Mesendoderm (in vitro differentiated cells): ENCODE measurements at regions not wholly inside any gene's neighbourhood (a gene's known extent, or its start where the extent isn't known, plus 50 kb on each side); places are given as distances from the start of the nearest gene placed in this dataset.
A peak's percentile ranks its signal among the peaks of the same experiment; 100 is the strongest.

ENCODE experiments used
- DNase-seq: peaks from one replicate; pipeline ENCODE4 v3.0.0; 2013
- H2AK5ac ChIP-seq: 2 replicates; pipeline ENCODE4 v1.6.1; 2013; ENCODE audit warnings: low read length, inconsistent platforms
- H2BK120ac ChIP-seq: 2 replicates; pipeline ENCODE4 v1.6.1; 2013; ENCODE audit warnings: low read depth, mild to moderate bottlenecking, low read length, moderate library complexity, mixed read lengths
- H2BK15ac ChIP-seq: replicated peaks from 2 replicates; pipeline ENCODE4 v1.6.1; 2013; ENCODE audit warnings: low read depth, mild to moderate bottlenecking, moderate library complexity
- H2BK5ac ChIP-seq: 2 replicates; pipeline ENCODE4 v1.6.1; 2013; ENCODE audit warnings: low read length, inconsistent platforms
- H3K18ac ChIP-seq: 2 replicates; pipeline ENCODE4 v1.6.1; 2013; ENCODE audit warnings: mild to moderate bottlenecking, low read length, mixed read lengths
- H3K23ac ChIP-seq: one replicate; pipeline ENCODE4 v1.6.1; 2013; ENCODE audit warnings: low read length
- H3K27ac ChIP-seq: 2 replicates; pipeline ENCODE4 v1.5.1; 2013; ENCODE audit warnings: low read depth, mild to moderate bottlenecking, inconsistent platforms, low read length, moderate library complexity
- H3K27me3 ChIP-seq: 2 replicates; pipeline ENCODE4 v1.6.1; 2013; ENCODE audit warnings: low read length, control low read depth, mild to moderate bottlenecking, inconsistent platforms; ENCODE audit not compliant: insufficient read depth, poor library complexity
- H3K36me3 ChIP-seq: 2 replicates; pipeline ENCODE4 v1.6.1; 2013; ENCODE audit warnings: low read length, inconsistent platforms; ENCODE audit not compliant: control insufficient read depth, insufficient read depth
- H3K4ac ChIP-seq: one replicate; pipeline ENCODE4 v1.6.1; 2013; ENCODE audit warnings: low read depth, mild to moderate bottlenecking, low read length, moderate library complexity
- H3K4me1 ChIP-seq: 2 replicates; pipeline ENCODE4 v1.6.1; 2013; ENCODE audit warnings: low read depth, low read length, inconsistent platforms; ENCODE audit not compliant: control insufficient read depth
- H3K4me2 ChIP-seq: 2 replicates; pipeline ENCODE4 v1.6.1; 2013; ENCODE audit warnings: low read length
- H3K4me3 ChIP-seq: 2 replicates; pipeline ENCODE4 v1.5.1; 2013; ENCODE audit warnings: mild to moderate bottlenecking, low read length
- H3K56ac ChIP-seq: one replicate; pipeline ENCODE4 v1.6.1; 2013; ENCODE audit warnings: low read length
- H3K79me1 ChIP-seq: 2 replicates; pipeline ENCODE4 v1.6.1; 2013; ENCODE audit warnings: low read length, inconsistent platforms
- H3K79me2 ChIP-seq: 2 replicates; pipeline ENCODE4 v1.6.1; 2013; ENCODE audit warnings: mild to moderate bottlenecking, low read length; ENCODE audit not compliant: control insufficient read depth, insufficient read depth
- H3K9ac ChIP-seq: 2 replicates; pipeline ENCODE4 v1.6.1; 2013; ENCODE audit warnings: low read length, inconsistent platforms
- H4K5ac ChIP-seq: one replicate; pipeline ENCODE4 v1.6.1; 2013; ENCODE audit warnings: low read length
- H4K8ac ChIP-seq: one replicate; pipeline ENCODE4 v1.6.1; 2013; ENCODE audit warnings: low read depth, mild to moderate bottlenecking, control low read depth, low read length, moderate library complexity
- WGBS: extraction: QIAGEN DNeasy Blood & Tissue Kit; methylation state at CpG from one replicate; pipeline ENCODE4 v1.1.7; 2013; ENCODE audit warnings: low lambda C conversion rate, missing lambda C conversion rate; ENCODE audit not compliant: insufficient coverage; ENCODE audit errors: extremely low coverage; 5-methylcytosine and 5-hydroxymethylcytosine counted together

DNA sequence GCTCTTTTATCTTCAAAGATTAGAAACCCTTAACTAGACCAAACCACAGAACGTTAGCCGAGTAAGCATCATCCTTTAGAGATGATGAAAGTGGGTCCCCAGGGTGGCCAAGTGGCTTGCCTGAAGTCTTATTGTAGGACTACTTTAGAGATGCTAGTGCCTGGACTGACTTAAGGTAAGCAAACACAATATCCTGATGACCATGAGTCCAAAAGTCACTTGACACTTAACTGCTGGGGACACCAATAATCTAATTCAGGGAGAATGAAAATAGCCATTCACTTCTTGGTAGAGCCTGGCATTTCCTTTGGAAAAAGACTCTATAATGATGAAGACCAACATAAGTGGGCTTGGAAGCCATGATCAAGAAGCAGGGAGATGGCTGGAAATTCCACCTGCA lies 225.3 kb upstream of the IRF2BP2 start:
- H3K23ac ChIP-seq: no peak overlapping the region
- H3K56ac ChIP-seq: no peak overlapping the region
- no peak overlapping the region for H2AK5ac ChIP-seq
- WGBS: no CpG with 5 or more reads among the region's 2 CpGs
- H2BK5ac ChIP-seq: no peak overlapping the region
- no peak overlapping the region for H4K5ac ChIP-seq
- no peak overlapping the region for H3K4me3 ChIP-seq
- no peaks in the 10 kb centered on the region for H3K4me1 ChIP-seq
- H3K36me3 ChIP-seq: no peaks in the 10 kb centered on the region
- no peak overlapping the region for H2BK120ac ChIP-seq
- no peak overlapping the region for H3K4me2 ChIP-seq
- no peak overlapping the region for H3K4ac ChIP-seq
- no peak overlapping the region for H3K27ac ChIP-seq
- H3K9ac ChIP-seq: no peak overlapping the region
- no peaks in the 10 kb centered on the region for H3K27me3 ChIP-seq
- no peak overlapping the region for H4K8ac ChIP-seq
- no peak for DNase-seq
- H3K79me2 ChIP-seq: no peaks in the 10 kb centered on the region
- no peak overlapping the region for H3K18ac ChIP-seq
- no peak overlapping the region for H2BK15ac ChIP-seq
- no peaks in the 10 kb centered on the region for H3K79me1 ChIP-seq

DNA sequence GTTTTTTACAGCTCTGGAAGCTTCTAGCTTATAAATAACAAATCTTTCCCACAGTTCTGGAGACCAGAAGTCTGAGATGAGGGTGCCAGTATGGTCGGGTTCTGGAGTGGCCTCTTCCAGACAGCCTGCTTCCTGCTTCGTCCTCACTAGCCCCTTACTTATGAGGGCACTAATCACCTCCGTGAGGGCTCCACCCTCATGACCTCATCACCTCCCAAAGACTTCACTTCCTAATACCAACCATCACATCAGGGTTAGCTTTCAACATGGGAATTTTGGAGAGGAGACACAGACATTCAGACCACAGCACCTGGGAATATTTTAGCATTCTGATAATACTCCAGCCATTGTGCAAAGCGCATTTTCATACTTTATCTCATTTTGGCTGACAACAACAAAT lies 223.7 kb upstream of the IRF2BP2 start:
- Histone ChIP-seq H3K18ac (no peak overlapping the region), H3K4me2 (no peak overlapping the region), H2AK5ac (no peak overlapping the region), H2BK15ac (no peak overlapping the region), H3K79me1 (no peaks in the 10 kb centered on the region), H2BK5ac (no peak overlapping the region), H4K8ac (no peak overlapping the region), H2BK120ac (no peak overlapping the region), H3K27me3 (no peaks in the 10 kb centered on the region), H3K56ac (no peak overlapping the region), H3K9ac (no peak overlapping the region), H4K5ac (no peak overlapping the region), H3K4ac (no peak overlapping the region), H3K4me3 (no peak overlapping the region), H3K4me1 (no peaks in the 10 kb centered on the region), H3K79me2 (no peaks in the 10 kb centered on the region), H3K23ac (no peak overlapping the region), H3K36me3 (no peaks in the 10 kb centered on the region), H3K27ac (no peak overlapping the region)
- no CpG with 5 or more reads among the region's 4 CpGs for WGBS
- no peak for DNase-seq

DNA sequence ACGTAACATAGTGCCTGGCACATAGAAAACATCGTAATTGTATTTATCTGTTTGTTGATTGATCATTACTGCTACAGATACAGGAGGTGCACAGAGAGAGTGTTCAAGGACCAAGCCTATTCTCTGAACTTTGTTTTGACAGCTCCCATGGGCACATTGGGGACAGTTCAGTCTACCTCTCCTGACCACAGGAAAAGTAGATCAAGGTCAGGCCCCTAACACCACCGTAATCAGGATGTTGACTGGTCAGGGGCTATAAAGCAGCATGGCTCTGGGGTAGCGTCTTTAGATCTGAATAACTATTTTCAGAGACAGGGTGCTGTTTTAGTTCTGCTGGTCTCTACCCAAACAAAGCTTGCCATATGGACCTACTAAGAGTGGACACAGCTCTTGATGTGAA lies 223.1 kb upstream of the IRF2BP2 start:
- H3K4ac ChIP-seq: no peak overlapping the region
- WGBS: no CpG with 5 or more reads among the region's 4 CpGs

DNA sequence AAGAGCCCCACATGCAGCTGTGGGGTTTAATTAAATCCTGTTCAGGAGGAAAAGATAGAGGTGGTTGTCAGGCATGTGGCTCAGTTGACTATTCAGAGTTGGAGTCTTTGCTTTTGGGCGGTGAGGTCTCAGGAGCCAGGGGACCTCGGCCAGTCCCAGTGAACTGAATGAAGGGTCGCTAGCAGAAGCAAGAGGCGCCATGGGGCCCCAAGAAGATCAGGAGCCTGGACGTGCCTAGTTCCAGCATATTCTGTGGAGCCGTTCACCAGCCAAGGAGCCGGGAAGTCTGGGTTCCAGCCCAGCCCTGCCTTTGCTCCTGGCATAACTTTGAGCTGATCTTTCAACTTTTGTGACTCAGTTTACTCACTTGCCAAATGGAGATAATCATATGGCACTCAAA lies 217.7 kb upstream of the IRF2BP2 start:
- WGBS: no CpG with 5 or more reads among the region's 7 CpGs
- Histone ChIP-seq H3K4me1 (no peaks in the 10 kb centered on the region), H3K56ac (no peak overlapping the region), H3K79me1 (no peaks in the 10 kb centered on the region), H3K4ac (no peak overlapping the region), H3K79me2 (no peaks in the 10 kb centered on the region), H2BK120ac (no peak overlapping the region), H3K36me3 (no peaks in the 10 kb centered on the region), H2AK5ac (no peak overlapping the region), H3K9ac (no peak overlapping the region), H3K4me2 (no peak overlapping the region), H3K27me3 (no peaks in the 10 kb centered on the region), H4K5ac (no peak overlapping the region), H3K23ac (no peak overlapping the region), H3K18ac (no peak overlapping the region), H2BK5ac (no peak overlapping the region), H3K27ac (no peak overlapping the region), H3K4me3 (no peak overlapping the region), H4K8ac (no peak overlapping the region), H2BK15ac (no peak overlapping the region)
- DNase-seq: no peak

More for the DNA sequence above, 223.1 kb upstream of the IRF2BP2 start:
- no peak for DNase-seq
- no peak overlapping the region for H3K4me3 ChIP-seq
- no peaks in the 10 kb centered on the region for H3K79me1 ChIP-seq
- H2BK15ac ChIP-seq: no peak overlapping the region
- no peak overlapping the region for H3K18ac ChIP-seq
- no peak overlapping the region for H3K4me2 ChIP-seq
- no peak overlapping the region for H2BK5ac ChIP-seq
- H3K79me2 ChIP-seq: no peaks in the 10 kb centered on the region
- no peaks in the 10 kb centered on the region for H3K4me1 ChIP-seq
- no peak overlapping the region for H3K23ac ChIP-seq
- no peaks in the 10 kb centered on the region for H3K36me3 ChIP-seq
- H4K8ac ChIP-seq: no peak overlapping the region
- H3K27ac ChIP-seq: no peak overlapping the region
- no peaks in the 10 kb centered on the region for H3K27me3 ChIP-seq
- no peak overlapping the region for H2BK120ac ChIP-seq
- H3K56ac ChIP-seq: no peak overlapping the region
- H2AK5ac ChIP-seq: no peak overlapping the region
- H4K5ac ChIP-seq: no peak overlapping the region
- H3K9ac ChIP-seq: no peak overlapping the region

DNA sequence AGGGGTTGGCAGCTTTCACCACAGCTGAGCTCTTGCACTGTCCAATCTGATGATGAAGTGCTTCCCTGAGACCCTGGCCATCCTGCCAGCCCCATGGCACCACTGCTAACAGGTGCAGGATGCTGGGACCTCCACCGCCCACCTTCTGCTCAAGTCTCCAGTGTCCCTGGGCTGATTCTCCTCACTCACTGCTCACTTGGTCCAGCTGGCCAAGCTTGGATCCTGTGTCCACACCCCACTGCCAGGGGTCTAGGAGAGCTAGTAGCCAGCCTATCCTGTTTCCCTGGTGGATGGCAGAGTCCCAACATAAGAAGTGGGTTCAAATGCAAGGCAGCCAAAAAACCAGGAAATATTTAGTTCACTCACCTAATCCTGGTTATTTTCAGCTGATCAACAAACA lies 217.2 kb upstream of the IRF2BP2 start:
- H2AK5ac ChIP-seq: no peak overlapping the region
- no peak overlapping the region for H3K4me2 ChIP-seq
- H2BK5ac ChIP-seq: no peak overlapping the region
- no peak overlapping the region for H3K27ac ChIP-seq
- no peak overlapping the region for H4K8ac ChIP-seq
- no peak overlapping the region for H4K5ac ChIP-seq
- no peak overlapping the region for H3K56ac ChIP-seq
- no peaks in the 10 kb centered on the region for H3K36me3 ChIP-seq
- H3K18ac ChIP-seq: no peak overlapping the region
- no peak overlapping the region for H2BK15ac ChIP-seq
- no peak for DNase-seq
- H2BK120ac ChIP-seq: no peak overlapping the region
- WGBS: no CpG with 5 or more reads among the region's 1 CpG
- no peaks in the 10 kb centered on the region for H3K79me2 ChIP-seq
- H3K23ac ChIP-seq: no peak overlapping the region
- no peaks in the 10 kb centered on the region for H3K79me1 ChIP-seq
- H3K4me3 ChIP-seq: no peak overlapping the region
- no peak overlapping the region for H3K4ac ChIP-seq
- no peaks in the 10 kb centered on the region for H3K4me1 ChIP-seq
- no peaks in the 10 kb centered on the region for H3K27me3 ChIP-seq
- no peak overlapping the region for H3K9ac ChIP-seq

DNA sequence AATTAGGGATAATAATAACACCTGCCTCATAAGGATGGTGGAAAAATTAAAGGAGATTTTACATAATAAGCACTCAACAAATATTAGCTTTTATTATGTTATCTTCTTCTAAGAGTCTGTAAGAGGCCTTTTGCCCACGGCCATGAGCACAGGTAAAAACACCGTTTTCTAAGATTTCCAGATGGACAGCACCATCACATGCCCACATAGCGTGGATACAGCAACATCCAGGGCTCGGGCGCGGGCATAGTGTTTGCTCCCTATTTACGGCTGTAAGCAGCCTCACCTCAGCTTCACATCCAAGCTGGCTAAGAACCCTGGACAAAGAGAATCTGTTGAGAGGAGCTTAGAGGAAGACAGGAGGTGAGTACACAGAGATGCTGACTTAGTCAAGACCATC lies 216.4 kb upstream of the IRF2BP2 start:
- H3K36me3 ChIP-seq: no peaks in the 10 kb centered on the region
- no peak overlapping the region for H2AK5ac ChIP-seq
- no peaks in the 10 kb centered on the region for H3K79me1 ChIP-seq
- H3K4me3 ChIP-seq: no peak overlapping the region
- H4K5ac ChIP-seq: no peak overlapping the region
- no peaks in the 10 kb centered on the region for H3K79me2 ChIP-seq
- no peaks in the 10 kb centered on the region for H3K4me1 ChIP-seq
- H3K18ac ChIP-seq: no peak overlapping the region
- DNase-seq: no peak
- no peak overlapping the region for H2BK15ac ChIP-seq
- H3K27ac ChIP-seq: no peak overlapping the region
- no peak overlapping the region for H3K56ac ChIP-seq
- H2BK5ac ChIP-seq: no peak overlapping the region
- H3K23ac ChIP-seq: peak overlapping the region; percentile 66
- H3K9ac ChIP-seq: no peak overlapping the region
- WGBS: no CpG with 5 or more reads among the region's 7 CpGs
- no peak overlapping the region for H3K4ac ChIP-seq
- H4K8ac ChIP-seq: no peak overlapping the region
- H2BK120ac ChIP-seq: no peak overlapping the region
- no peaks in the 10 kb centered on the region for H3K27me3 ChIP-seq
- H3K4me2 ChIP-seq: no peak overlapping the region
